GM21576 (cell line): ENCODE measurements at regions not wholly inside any gene's neighbourhood (a gene's known extent, or its start where the extent isn't known, plus 50 kb on each side); places are given as distances from the start of the nearest gene placed in this dataset.
A peak's percentile ranks its signal among the peaks of the same experiment; 100 is the strongest.

Experiments
- ATAC-seq: cut with Tn5 transposase; IDR thresholded peaks from one replicate; pipeline ENCODE4 v1.9.1; 2021; ENCODE audit warnings: mild to moderate bottlenecking, moderate library complexity; ENCODE audit not compliant: unreplicated experiment

DNA sequence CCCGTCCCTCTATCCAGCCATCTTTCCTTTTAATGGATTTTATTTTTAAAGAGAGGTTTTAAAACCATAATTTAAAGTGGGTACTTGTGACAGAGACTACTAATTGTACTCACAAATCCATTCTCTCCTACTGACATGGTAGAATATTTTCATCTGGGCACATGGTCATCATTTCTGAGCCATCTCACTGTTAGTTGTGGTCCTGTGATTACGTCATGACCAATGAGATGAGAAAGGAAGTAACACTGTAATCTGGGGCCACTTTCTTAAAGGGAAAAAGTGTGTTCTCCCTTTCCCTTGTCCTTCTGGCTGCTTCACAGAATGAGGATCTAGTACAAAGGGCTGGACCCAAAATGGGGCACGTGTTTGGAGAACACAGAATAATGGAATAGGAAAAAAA, 538.7 kb downstream of the CMPK2 start:
- no peak for ATAC-seq

DNA sequence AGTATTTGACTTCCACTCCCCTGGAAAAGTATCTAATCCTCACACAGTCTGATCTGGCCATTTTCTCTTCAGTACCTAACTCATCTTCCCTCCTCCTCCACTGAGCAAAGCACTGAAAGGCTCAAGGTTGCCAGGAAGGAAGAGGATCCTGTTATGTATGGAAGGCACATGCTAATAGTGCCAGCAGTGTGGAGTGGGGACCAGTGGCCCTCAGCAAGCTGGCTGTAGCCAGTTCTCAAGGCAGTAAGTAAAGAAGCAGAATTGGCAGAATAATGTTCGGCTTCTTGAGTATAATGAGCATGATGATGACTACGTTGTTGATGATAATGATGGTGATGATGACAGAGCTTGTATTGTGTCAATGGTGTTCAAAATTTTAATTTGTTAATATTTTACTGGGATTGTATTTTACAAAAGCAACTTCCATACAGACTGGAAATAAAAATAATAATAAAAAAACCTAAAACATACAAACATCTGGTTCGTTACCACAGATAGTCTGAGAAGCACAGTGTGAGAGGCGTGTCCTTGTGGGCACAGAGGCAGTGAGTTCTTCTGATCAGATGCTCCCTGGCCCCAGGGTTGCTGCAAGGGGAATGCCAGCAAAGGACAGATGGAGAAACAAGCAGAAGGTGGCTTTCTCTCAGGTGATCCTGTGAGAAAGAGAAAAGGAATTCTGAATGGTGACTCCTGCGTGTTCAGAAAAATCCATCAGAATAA, 528.8 kb downstream of the CMPK2 start:
- ATAC-seq: no peak

GRCh38 chr2:6337472-6337820, 528.3 kb downstream of the CMPK2 start:
- no peak for ATAC-seq

DNA sequence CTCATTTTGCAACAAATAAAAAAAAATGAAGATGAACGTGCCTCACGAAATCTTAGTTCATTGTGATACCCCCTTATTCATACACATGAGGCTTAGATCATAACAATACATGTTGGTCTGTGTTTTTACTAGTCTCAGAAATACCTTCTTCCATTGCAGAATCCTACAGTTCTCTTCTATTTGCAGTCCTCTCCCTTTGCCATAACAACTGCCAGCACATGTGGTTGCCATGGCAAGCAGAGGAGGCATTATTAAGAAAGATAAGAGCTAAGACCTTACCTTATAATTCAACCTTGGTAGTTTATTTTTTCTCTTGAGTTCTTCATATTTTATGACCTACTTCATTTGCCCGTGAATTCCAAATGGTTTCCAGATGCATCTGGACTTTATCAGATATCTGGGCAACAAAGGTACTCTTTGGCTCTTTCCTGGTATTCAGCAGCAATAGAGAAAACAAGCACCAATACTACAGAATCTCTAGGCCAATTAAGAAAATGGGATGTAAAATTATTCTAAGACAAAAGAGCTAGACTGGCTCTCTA, 524.0 kb downstream of the CMPK2 start:
- no peak for ATAC-seq

GRCh38 chr2:6342273-6342920, 523.3 kb downstream of the CMPK2 start:
- ATAC-seq: no peak

DNA sequence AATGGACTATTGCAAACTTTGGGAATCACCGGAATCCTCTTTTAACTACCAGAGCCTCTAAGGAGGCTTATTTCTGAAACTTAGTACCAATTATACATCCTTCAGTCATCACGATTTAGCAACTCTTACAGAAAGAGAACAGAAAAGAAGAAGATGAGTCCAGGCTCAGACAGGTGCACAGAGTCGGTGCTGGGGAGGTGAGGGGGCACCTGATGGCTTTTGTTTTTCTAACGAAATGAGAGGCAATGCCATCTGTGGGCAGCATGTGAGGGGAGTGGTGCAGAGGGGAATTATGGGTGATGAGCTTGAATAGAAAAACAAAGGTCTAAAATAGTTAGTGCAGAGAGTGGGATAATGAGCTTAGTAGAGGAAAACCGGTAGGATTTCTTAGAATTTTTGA, 522.6 kb downstream of the CMPK2 start:
- no peak for ATAC-seq

DNA sequence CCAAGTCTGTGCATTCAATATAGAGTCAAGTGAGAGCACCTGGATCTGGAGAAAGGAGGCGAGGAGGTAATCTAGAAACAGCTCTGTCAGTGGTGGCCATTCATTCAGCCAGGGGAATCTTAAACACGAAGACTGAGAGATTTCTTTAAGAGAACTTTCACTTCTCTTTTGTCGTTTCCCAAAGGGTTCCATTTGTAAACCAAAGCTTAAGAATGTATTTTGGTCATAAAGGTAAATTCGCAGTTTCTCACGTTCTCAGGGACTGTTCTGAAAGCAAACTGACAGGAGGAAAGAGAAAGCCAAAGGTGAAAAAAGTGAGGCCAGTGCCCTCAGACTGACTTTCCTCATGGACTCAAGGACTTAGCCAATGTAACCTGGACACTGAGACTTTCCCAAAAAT, 513.5 kb downstream of the CMPK2 start:
- peak; percentile 80 for ATAC-seq

- no peak for ATAC-seq
Observed at GRCh38 chr2:6352906-6353515, 512.7 kb downstream of the CMPK2 start.

- peak; percentile 63 for ATAC-seq
Observed at GRCh38 chr2:6353669-6354068, 512.0 kb downstream of the CMPK2 start.

GRCh38 chr2:6354546-6354945, 511.2 kb downstream of the CMPK2 start:
- no peak for ATAC-seq

- ATAC-seq: no peak
Observed at GRCh38 chr2:6355886-6356761, 509.6 kb downstream of the CMPK2 start.

- ATAC-seq: no peak
Observed at GRCh38 chr2:6358546-6358945, 507.2 kb downstream of the CMPK2 start.

GRCh38 chr2:6358985-6359384, 506.7 kb downstream of the CMPK2 start:
- no peak for ATAC-seq

GRCh38 chr2:6359964-6360363, 505.7 kb downstream of the CMPK2 start:
- no peak for ATAC-seq

DNA sequence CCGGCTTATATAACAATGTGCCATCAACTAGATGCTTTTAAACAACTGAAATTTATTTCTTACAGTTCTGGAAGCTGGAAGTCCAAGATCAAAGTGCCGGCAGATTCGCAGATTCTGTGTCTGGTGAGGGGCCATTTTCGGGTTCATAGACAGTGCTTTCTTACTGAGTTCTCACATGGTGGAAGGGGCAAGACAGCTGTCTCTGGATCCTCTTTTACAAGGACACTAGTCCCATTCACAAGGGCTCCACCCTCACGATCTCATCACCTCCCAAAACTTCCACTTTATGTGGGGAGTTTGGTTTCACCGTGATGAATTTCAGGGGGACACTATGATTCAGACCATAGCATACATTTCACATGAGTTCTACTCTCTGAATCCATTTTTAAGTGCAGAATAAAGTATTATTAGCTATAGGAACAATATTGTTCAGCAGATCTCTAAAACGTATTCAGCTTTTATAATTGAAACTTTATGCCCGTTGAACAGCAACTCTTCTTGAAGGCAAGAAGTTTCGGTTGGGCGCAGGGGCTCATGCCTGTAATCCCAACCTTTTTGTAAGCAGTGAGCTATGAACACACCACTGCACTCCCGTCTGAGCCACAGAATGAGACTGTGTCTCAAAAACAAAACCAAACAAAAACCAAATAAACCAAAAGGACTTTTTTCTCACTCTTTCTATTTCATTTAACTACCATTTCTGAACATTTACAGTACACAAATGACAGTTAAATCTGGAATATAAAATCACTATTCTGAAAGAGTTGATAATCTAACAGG, 502.8 kb downstream of the CMPK2 start:
- ATAC-seq: no peak

- no peak for ATAC-seq
Observed at GRCh38 chr2:6368281-6368680, 497.4 kb downstream of the CMPK2 start.

DNA sequence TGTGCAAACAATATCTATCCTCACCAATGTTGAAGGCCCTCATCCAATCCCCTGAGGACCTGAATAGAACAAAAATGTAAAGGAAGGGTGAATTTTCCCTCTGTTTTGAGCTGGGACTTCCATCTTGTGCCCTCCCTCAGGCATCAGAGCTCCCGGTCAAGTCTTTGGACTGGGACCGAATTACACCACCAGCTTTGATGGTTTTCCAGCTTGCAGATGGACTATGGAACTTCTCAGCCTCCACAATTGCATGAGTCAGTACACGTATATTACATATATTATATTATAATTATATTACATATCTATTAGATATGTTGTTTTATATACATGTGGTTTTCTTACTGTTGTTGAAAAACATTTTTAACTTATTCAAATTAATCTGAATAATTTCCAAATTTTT, 496.4 kb downstream of the CMPK2 start:
- no peak for ATAC-seq

GRCh38 chr2:6370753-6371551, 494.8 kb downstream of the CMPK2 start:
- ATAC-seq: no peak

DNA sequence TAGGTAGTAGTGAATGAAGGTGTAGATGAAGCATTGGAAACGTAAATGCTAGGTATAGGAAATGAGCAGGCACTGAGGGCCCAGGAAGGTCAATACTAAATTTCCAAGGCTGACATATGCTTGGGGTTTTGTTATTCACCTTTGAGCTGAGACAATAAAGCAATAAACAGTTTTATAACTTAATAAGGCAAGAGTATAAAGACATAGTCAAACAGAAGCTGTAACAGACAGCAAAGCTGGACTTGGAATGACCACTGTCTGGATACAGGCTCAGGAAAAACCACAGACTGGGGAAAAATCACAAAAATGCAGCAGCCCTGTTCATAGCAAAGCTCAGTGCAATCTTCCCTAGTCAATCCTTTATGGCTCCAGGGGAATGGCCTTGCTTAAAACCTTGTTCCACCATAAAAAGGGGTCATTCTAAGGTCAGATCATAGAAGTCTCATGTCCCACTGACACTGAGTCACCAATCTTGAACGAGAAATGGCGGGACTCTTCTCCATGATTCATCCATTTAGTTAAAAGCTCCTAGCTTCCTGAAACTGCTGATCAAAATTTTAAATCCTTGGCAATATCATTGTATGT, 493.3 kb downstream of the CMPK2 start:
- ATAC-seq: no peak
